Esophagus squamous epithelium (tissue), 5 donors: ENCODE measurements at regions not wholly inside any gene's neighbourhood (a gene's known extent, or its start where the extent isn't known, plus 50 kb on each side); places are given as distances from the start of the nearest gene placed in this dataset.

Source experiments
- DNase-seq: peaks from one replicate; lab custom pipeline; 2025; lab: John Stamatoyannopoulos, UW
- H3K27ac ChIP-seq, 4 donors: fragments of 200-600 bp; sonication (generic); one replicate each; pipeline ENCODE4 v1.5.1; 2016 to 2019; ENCODE audit warnings: mild to moderate bottlenecking in 1 of 4
- H3K27me3 ChIP-seq, 4 donors: fragments of 200-600 bp; sonication (generic); 1 replicate in 3 of 4; 2 replicates in 1 of 4; pipeline versions ENCODE4 v1.5.1 to v1.6.0; 2017 to 2021; ENCODE audit warnings: antibody characterized with exemption in 1 of 4
- H3K36me3 ChIP-seq, 3 donors: fragments of 200-600 bp; sonication (generic); one replicate each; pipeline ENCODE4 v1.5.1; 2016 to 2019
- H3K4me1 ChIP-seq, 3 donors: fragments of 200-600 bp; sonication (generic); one replicate each; pipeline ENCODE4 v1.5.1; 2017 to 2019
- H3K4me3 ChIP-seq, 4 donors: fragments of 200-600 bp; sonication (generic); 1 replicate in 3 of 4; 2 replicates in 1 of 4; pipeline ENCODE4 v1.5.1; 2016 to 2019; ENCODE audit warnings: mild to moderate bottlenecking in 2 of 4, moderate library complexity in 1 of 4
- H3K9me3 ChIP-seq, 3 donors: fragments of 200-600 bp; sonication (generic); one replicate each; pipeline ENCODE4 v1.5.1; 2016 to 2019
- POLR2A ChIP-seq, 4 donors: fragments of 450-650 bp; IDR thresholded peaks; one replicate each; pipeline ENCODE4 v1.6.1; 2017; ENCODE audit warnings: antibody characterized with exemption in 4 of 4, mild to moderate bottlenecking in 4 of 4, moderate library complexity in 3 of 4
- WGBS, 2 donors: methylation state at CpG; one replicate each; pipeline ENCODE4 v1.1.5; 2018; 5-methylcytosine and 5-hydroxymethylcytosine counted together
- intact Hi-C: fragments of 100-400 bp; cut with DNase I; formaldehyde crosslinking; loops from one replicate; pipeline ENCODE4 v1.15.0; 2022
- TF ChIP-seq, protein P1 (sequence below), 6 experiments: fragments of 450-650 bp in 4 of 6; fragments of 200-600 bp in 2 of 6; sonication (generic) in 2 of 6; IDR thresholded peaks; one replicate each; pipeline ENCODE4 v1.5.1; 2016 to 2019; ENCODE audit warnings: antibody characterized with exemption in 6 of 6, mild to moderate bottlenecking in 4 of 6, moderate library complexity in 4 of 6
- donor health status: DM: yes; HTN: yes; CAD: no.

GRCh38 chr15:37289109-37289765, 188.9 kb upstream of the MEIS2 start:
- no peak for DNase-seq
- H3K27me3 ChIP-seq: no peaks in the 10 kb centered on the region
- intact Hi-C loops: no loop called here
- no peaks in the 10 kb centered on the region for H3K9me3 ChIP-seq
- TF ChIP-seq, protein P1, sequence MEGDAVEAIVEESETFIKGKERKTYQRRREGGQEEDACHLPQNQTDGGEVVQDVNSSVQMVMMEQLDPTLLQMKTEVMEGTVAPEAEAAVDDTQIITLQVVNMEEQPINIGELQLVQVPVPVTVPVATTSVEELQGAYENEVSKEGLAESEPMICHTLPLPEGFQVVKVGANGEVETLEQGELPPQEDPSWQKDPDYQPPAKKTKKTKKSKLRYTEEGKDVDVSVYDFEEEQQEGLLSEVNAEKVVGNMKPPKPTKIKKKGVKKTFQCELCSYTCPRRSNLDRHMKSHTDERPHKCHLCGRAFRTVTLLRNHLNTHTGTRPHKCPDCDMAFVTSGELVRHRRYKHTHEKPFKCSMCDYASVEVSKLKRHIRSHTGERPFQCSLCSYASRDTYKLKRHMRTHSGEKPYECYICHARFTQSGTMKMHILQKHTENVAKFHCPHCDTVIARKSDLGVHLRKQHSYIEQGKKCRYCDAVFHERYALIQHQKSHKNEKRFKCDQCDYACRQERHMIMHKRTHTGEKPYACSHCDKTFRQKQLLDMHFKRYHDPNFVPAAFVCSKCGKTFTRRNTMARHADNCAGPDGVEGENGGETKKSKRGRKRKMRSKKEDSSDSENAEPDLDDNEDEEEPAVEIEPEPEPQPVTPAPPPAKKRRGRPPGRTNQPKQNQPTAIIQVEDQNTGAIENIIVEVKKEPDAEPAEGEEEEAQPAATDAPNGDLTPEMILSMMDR (IDR thresholded peaks at IDR 0.05): no peak
- TF ChIP-seq POLR2A (IDR thresholded peaks at IDR 0.05): no peak
- 54 to 56% methylated on average over 3 of the region's 3 CpGs for WGBS, 2 donors
- no peak overlapping the region for H3K27ac ChIP-seq
- H3K36me3 ChIP-seq: no peaks in the 10 kb centered on the region
- no peak overlapping the region for H3K4me3 ChIP-seq
- no peaks in the 10 kb centered on the region for H3K4me1 ChIP-seq

DNA sequence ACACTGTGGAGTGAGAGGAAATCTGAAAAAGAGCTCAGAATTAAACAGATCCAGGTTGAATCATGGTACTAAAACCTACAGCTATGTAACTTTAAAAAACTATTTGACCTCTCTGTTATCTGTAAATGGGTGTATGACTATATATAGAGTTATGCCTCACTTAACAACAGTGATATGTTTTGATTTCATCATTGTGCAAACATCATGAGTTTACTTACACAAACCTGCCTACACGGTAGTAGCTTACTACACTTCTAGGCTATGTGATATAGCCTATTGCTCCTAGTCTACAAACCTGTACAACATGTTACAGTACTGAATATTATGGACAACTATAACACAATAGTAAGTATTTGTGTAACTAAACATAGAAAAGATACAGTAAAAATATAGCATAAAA, 191.6 kb upstream of the MEIS2 start:
- no peak overlapping the region for H3K4me3 ChIP-seq
- no peaks in the 10 kb centered on the region for H3K9me3 ChIP-seq
- no peaks in the 10 kb centered on the region for H3K4me1 ChIP-seq
- H3K27me3 ChIP-seq: no peaks in the 10 kb centered on the region
- no peak for DNase-seq
- intact Hi-C loops: no loop called here
- WGBS, 2 donors: 39 to 58% methylated on average over 1 of the region's 1 CpG
- no peak for TF ChIP-seq POLR2A (IDR thresholded peaks at IDR 0.05)
- TF ChIP-seq, protein P1 (IDR thresholded peaks at IDR 0.05): no peak
- H3K27ac ChIP-seq: no peak overlapping the region
- no peaks in the 10 kb centered on the region for H3K36me3 ChIP-seq

GRCh38 chr15:37298271-37298670, 197.9 kb upstream of the MEIS2 start:
- H3K9me3 ChIP-seq: no peaks in the 10 kb centered on the region
- H3K36me3 ChIP-seq: no peaks in the 10 kb centered on the region
- intact Hi-C loops: no loop called here
- no peak overlapping the region for H3K4me3 ChIP-seq
- H3K27me3 ChIP-seq: no peaks in the 10 kb centered on the region
- TF ChIP-seq, protein P1 (IDR thresholded peaks at IDR 0.05): no peak
- no peak for TF ChIP-seq POLR2A (IDR thresholded peaks at IDR 0.05)
- H3K4me1 ChIP-seq: no peaks in the 10 kb centered on the region
- DNase-seq: no peak
- no peak overlapping the region for H3K27ac ChIP-seq
- 13 to 15% methylated on average over 1 of the region's 1 CpG for WGBS, 2 donors

DNA sequence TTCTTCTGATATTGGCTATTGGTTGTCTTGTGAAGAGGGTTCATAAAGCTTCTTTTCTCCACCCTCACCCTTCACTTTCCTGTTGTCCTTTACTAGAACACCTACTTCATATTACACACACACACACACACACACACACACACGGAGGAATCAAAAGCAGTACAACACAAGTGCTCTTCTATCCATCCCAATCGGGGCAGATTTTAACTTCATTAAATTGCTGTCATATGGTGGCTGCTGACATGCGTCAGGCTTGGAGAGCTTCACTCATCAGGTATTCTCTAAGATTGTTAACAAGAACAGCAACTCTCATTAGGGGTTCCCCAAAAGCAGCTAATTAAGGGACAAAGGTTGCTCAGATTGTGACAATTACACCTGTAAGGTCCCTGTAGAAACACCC, 239.1 kb upstream of the MEIS2 start:
- TF ChIP-seq POLR2A (IDR thresholded peaks at IDR 0.05): no peak
- TF ChIP-seq, protein P1 (IDR thresholded peaks at IDR 0.05): no peak
- H3K36me3 ChIP-seq: no peaks in the 10 kb centered on the region
- no peaks in the 10 kb centered on the region for H3K4me1 ChIP-seq
- no peaks in the 10 kb centered on the region for H3K27me3 ChIP-seq
- no peak overlapping the region for H3K27ac ChIP-seq
- intact Hi-C loops: no loop called here
- DNase-seq: no peak
- 80 to 89% methylated on average over 2 to 3 of the region's 3 CpGs for WGBS, 2 donors
- H3K4me3 ChIP-seq: no peak overlapping the region
- H3K9me3 ChIP-seq: no peaks in the 10 kb centered on the region

- Histone ChIP-seq H3K4me1 (no peaks in the 10 kb centered on the region), H3K4me3 (no peak overlapping the region), H3K9me3 (no peaks in the 10 kb centered on the region), H3K27ac (no peak overlapping the region), H3K27me3 (no peaks in the 10 kb centered on the region), H3K36me3 (no peaks in the 10 kb centered on the region)
- intact Hi-C loops: no loop called here
- 65 to 82% methylated on average over 3 of the region's 3 CpGs for WGBS, 2 donors
- TF ChIP-seq POLR2A (IDR thresholded peaks at IDR 0.05): no peak
- no peak for DNase-seq
Observed at GRCh38 chr15:37339856-37340255, 239.5 kb upstream of the MEIS2 start.

DNA sequence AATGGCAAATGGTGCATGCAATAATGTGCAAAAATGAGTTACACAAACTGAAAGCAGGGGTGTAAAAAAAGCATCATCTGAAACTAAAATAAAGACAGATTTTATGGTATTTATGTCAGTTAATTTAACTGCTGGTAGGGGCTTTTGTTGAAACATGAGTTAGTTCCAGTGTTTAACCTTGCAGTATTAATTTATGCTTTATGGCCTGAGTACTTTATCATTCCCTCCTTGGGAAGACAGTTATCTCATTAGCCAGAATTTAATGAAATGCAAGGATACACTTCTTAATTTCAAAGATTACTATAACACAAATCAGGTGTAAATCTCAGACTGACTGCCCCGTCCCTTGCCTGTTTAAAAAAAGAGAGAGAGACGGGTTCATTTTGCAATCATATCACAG, 240.1 kb upstream of the MEIS2 start:
- no peaks in the 10 kb centered on the region for H3K36me3 ChIP-seq
- H3K4me1 ChIP-seq: no peaks in the 10 kb centered on the region
- H3K27ac ChIP-seq: no peak overlapping the region
- no peak overlapping the region for H3K4me3 ChIP-seq
- no peak for TF ChIP-seq POLR2A (IDR thresholded peaks at IDR 0.05)
- TF ChIP-seq, protein P1 (IDR thresholded peaks at IDR 0.05): no peak
- WGBS, 2 donors: 71 to 83% methylated on average over 2 of the region's 2 CpGs
- intact Hi-C loops: no loop called here
- no peaks in the 10 kb centered on the region for H3K9me3 ChIP-seq
- H3K27me3 ChIP-seq: no peaks in the 10 kb centered on the region
- DNase-seq: no peak
